ENCODE measurements at regions not wholly inside any gene's neighbourhood (a gene's known extent, or its start where the extent isn't known, plus 50 kb on each side); places are given as distances from the start of the nearest gene placed in this dataset.

DNA sequence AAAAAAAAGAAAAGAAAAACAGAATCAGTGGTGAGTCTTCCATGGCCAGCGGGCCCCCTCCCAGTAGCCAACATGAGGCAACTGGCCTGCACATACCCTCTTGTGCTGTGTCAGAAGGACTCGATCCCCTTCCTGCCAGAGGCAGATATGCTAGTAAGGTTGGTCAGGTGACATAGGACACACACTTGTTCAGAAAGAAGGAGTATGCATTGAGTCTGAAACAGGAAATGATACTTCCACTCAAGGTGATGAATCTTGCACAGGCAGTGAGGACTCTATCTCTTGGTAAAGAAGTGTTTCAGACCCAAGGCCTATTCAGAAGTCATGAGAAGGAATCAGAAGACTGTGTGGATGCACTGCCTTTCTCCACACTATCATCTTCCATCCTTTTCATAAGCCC is 269.7 kb upstream of the FAR2 start:
- DNase-seq (ENCODE audit: low read depth) = no peak

GRCh38 chr12:28882444-28882843 is 266.6 kb upstream of the FAR2 start:
- peak; percentile 43 for DNase-seq (ENCODE audit: low read depth)

DNA sequence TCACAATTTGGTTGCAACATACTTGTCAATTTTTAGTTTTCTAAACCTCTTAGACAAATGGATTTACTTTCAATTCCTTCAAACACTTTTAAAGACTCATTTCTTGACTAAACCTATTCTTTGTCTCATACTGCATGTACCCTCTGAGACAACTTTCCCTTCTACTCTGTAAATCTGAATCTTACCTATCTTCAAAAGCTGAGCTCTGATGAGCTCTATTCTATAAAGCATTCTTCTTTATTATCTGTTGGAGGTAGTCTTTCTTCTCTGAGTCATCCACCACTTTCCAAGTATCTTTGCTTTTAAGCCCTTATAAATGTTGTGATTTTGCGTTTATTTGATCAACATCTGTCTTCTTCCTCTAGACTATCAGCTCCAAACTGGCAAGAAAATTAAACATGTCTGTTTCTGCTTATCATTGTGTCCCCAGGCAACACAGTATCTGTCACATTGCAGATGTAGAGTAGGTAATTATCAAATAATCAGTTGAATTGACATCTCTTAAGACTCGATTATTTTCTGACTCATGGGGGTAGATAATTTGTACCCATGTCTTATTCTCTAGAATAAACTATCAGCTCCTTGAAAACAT is 265.6 kb upstream of the FAR2 start:
- no peak for DNase-seq (ENCODE audit: low read depth)

GRCh38 chr12:28884904-28885679 is 264.0 kb upstream of the FAR2 start:
- DNase-seq (ENCODE audit: low read depth) = no peak

DNA sequence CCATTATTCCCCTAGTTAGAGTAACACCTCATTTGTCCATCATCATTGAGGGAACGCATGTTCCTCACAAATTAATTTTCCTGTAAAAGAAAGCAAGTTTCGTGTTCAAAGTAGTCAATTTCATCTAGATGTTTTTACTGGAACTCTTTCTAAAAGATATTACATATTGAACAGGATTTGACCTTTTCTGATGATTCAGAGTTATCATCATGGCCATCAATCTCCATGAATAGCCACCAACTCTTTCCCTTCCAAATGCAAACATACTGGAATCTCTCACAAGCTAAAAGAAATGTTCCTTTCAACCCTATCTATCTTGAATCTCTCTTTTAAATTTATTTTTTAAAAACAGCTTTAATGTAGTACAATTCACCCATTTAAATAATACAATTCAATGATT is 263.1 kb upstream of the FAR2 start:
- DNase-seq (ENCODE audit: low read depth) = no peak

- no peak for DNase-seq (ENCODE audit: low read depth)
These were observed 261.6 kb upstream of the FAR2 start for GRCh38 chr12:28887461-28887990.

DNA sequence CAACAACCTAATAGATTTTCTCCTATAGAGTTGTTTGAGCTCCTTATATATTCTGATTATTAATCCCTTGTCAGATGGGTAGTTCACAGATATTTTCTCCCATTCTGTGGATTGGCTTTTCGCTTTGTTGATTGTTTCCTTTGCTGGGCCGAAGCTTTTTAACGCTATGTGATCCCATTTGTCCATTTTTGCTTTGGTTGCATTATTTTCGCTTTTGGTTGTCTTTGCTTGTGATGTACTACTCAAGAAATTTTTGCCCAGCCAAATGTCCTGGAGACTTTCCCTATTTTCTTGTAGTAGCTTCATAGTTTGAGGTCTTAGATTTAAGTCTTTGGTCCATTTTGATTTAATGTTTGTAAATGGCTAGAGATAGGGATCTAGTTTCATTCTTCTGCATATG is 258.4 kb upstream of the FAR2 start:
- DNase-seq (ENCODE audit: low read depth) = no peak

- no peak for DNase-seq (ENCODE audit: low read depth)
These were observed 258.0 kb upstream of the FAR2 start for GRCh38 chr12:28891126-28891525.

DNA sequence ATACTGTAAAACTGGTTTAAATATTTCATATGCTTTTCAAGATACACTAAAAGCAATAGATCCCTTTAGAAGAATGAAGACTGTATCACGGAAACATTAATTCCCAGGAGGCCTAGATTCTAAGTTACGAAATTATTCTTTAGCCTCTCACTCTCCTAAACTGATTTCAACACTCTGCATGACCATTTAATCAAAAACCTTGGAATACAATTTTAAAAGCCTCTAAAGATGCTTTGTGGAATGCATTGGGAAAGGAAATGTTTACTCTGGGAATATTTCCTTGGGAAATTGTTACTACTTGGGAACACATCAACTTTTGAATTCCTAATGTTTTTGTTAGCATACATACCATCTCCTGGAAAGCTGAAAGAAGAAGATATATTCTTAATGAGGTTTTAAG is 255.7 kb upstream of the FAR2 start:
- no peak for DNase-seq (ENCODE audit: low read depth)

GRCh38 chr12:28893856-28894255 is 255.2 kb upstream of the FAR2 start:
- DNase-seq (ENCODE audit: low read depth) = no peak

DNA sequence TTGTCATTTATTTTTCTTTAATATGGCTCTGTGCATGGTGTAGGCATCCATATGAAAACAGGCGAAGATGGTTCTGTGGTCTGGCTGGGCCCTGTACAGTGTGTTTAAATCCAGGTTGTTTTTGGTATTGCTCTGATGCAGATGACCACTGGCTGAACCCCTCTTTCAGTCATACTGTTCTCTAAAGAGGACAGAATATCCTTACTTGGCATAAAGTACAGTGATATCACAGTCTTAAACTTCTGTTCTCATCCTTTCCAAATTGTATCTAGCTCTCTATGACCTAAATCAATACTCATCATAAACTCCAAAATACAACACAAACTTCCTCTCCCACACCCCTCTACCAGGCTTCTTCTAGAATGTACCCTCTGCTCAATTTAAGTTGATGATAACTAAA is 252.7 kb upstream of the FAR2 start:
- DNase-seq (ENCODE audit: low read depth) = no peak

GRCh38 chr12:28898038-28898437 is 251.0 kb upstream of the FAR2 start:
- DNase-seq (ENCODE audit: low read depth) = no peak

GRCh38 chr12:28899951-28900350 is 249.1 kb upstream of the FAR2 start:
- peak; percentile 81 for DNase-seq (ENCODE audit: low read depth)

GRCh38 chr12:28905220-28905955 is 243.7 kb upstream of the FAR2 start:
- no peak for DNase-seq (ENCODE audit: low read depth)

- no peak for DNase-seq (ENCODE audit: low read depth)
These were observed 240.4 kb upstream of the FAR2 start for GRCh38 chr12:28908646-28909045.

- DNase-seq (ENCODE audit: low read depth) = no peak
These were observed 239.8 kb upstream of the FAR2 start for GRCh38 chr12:28909291-28909690.

DNA sequence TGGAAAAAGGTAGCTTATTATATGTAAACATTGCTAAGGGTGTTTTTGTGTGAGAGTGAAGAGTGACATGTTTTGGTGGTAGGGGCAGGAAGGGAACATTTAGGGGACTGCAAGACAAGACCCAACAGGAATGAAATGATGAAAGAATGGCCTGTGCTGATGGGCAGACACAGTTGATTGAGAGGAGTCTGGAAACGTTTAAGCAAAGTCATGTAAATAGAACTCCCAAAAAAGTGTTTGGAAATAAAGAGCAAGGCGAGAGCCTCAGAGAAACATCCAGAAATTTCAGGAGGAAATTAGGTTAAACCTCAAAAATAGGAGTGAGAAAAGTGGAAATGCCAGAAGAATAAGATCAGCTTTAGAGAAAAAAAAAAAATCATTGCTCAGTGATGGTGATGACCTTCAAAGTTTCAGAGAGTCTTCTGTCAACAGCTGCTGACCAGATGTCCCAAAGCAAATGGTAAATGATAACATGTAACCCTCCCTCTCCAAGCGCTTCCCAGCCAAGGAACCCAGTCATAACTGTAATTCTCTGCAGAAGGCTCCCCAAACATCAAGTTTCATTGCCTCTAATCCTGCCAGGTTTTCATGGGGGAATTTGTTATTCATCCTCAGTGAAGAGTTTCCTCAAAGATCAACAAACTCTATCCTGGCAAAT is 223.2 kb upstream of the FAR2 start:
- DNase-seq (ENCODE audit: low read depth) = no peak

DNA sequence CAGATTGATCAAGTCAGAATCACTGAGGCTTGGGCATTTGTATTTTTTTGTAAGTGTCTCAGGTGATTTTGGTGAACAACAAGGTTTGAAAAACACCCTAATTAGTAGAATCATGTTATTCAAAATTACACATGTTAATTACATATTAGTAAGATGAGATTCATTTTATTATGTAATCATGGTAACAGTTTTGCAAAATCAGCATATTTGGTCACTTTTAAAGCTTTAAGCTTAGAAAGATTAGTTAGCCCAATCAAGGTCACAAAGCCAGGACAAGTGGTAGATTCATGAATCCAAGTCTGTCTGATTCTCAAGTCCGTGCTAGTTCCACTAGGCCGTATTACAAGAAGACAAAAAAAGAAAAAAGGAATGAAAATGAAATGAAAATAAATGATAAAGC is 218.4 kb upstream of the FAR2 start:
- DNase-seq (ENCODE audit: low read depth) = no peak

- no peak for DNase-seq (ENCODE audit: low read depth)
These were observed 215.9 kb upstream of the FAR2 start for GRCh38 chr12:28933176-28933575.

- DNase-seq (ENCODE audit: low read depth) = no peak
These were observed 215.1 kb upstream of the FAR2 start for GRCh38 chr12:28933864-28934527.

DNA sequence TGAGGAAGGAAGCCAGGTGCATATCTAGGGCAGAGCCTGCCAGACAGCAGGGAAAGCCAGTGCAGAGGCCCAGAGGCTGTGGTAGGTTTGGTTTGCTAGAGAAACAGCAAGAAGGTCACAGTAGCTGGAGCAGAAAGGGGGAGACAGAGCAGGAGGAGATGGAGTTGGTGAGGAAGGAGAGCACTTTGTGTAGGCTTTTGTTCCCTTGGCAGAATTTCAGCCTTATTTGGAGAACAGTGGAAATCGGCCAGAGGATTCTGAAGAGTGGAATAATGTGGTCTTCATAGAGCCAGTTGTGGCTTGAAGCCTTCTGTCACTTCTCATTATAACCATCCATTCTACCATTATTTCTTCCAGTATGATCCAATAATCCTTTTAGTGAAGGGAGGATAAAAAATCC is 212.9 kb upstream of the FAR2 start:
- DNase-seq (ENCODE audit: low read depth) = no peak

- DNase-seq (ENCODE audit: low read depth) = no peak
These were observed 212.4 kb upstream of the FAR2 start for GRCh38 chr12:28936711-28937110.
